ENCODE measurements at regions not wholly inside any gene's neighbourhood (a gene's known extent, or its start where the extent isn't known, plus 50 kb on each side); places are given as distances from the start of the nearest gene placed in this dataset.

GRCh38 chr6:133740218-133740617 lies 148.7 kb upstream of the TCF21 start:
- TF ChIP-seq POLR2A (IDR thresholded peaks at IDR 0.05) (no peak), CTCF (IDR thresholded peaks at IDR 0.05) (no peak), EP300 (IDR thresholded peaks at IDR 0.05) (no peak)

Data from gastroesophageal sphincter (tissue), 3 donors.